ENCODE measurements at regions not wholly inside any gene's neighbourhood (a gene's known extent, or its start where the extent isn't known, plus 50 kb on each side); places are given as distances from the start of the nearest gene placed in this dataset.

GRCh38 chr11:104352036-104352435 is 188.1 kb upstream of the PDGFD start:
- Mint-ChIP-seq H3K27ac (no peak overlapping the region), H3K4me3 (no peak overlapping the region), H3K36me3 (ENCODE audit: low read depth) (no peaks in the 10 kb centered on the region), H3K9me3 (ENCODE audit: low read depth) (peaks cover 6% of the 10 kb centered on the region), H3K4me1 (no peaks in the 10 kb centered on the region), H3K27me3 (no peaks in the 10 kb centered on the region)
- ChIA-PET POLR2A (no interaction called here), CTCF (no interaction called here)
- no peak for DNase-seq
- intact Hi-C loops (cut with DNase I, micrococcal nuclease) = no loop called here
- ATAC-seq = no peak

- ATAC-seq (no peak), DNase-seq (no peak)
- intact Hi-C loops (cut with DNase I, micrococcal nuclease) = no loop called here
- H3K27ac Mint-ChIP-seq = no peak overlapping the region
- ChIA-PET CTCF (interaction anchor here (0.6 kb wide), 1 partner anchor 513 kb away, joined by 3 read pairs; no protein-coding TSS in a partner anchor), POLR2A (no interaction called here)
- H3K27me3 Mint-ChIP-seq = peaks cover 2% of the 10 kb centered on the region
- H3K4me1 Mint-ChIP-seq = no peaks in the 10 kb centered on the region
- H3K4me3 Mint-ChIP-seq = no peak overlapping the region
- H3K9me3 Mint-ChIP-seq (ENCODE audit: low read depth) = peaks cover 1% of the 10 kb centered on the region
- no peaks in the 10 kb centered on the region for H3K36me3 Mint-ChIP-seq (ENCODE audit: low read depth)
These were observed 179.6 kb upstream of the PDGFD start for GRCh38 chr11:104343578-104343977.

- peaks cover 2% of the 10 kb centered on the region for H3K27me3 Mint-ChIP-seq
- no peaks in the 10 kb centered on the region for H3K36me3 Mint-ChIP-seq (ENCODE audit: low read depth)
- intact Hi-C loops (cut with DNase I, micrococcal nuclease) = no loop called here
- no peak overlapping the region for H3K27ac Mint-ChIP-seq
- no peaks in the 10 kb centered on the region for H3K4me1 Mint-ChIP-seq
- CTCF ChIA-PET = no interaction called here
- POLR2A ChIA-PET = no interaction called here
- H3K4me3 Mint-ChIP-seq = no peak overlapping the region
- peaks cover 1% of the 10 kb centered on the region for H3K9me3 Mint-ChIP-seq (ENCODE audit: low read depth)
- DNase-seq (no peak), ATAC-seq (no peak)
These were observed 176.6 kb upstream of the PDGFD start for GRCh38 chr11:104340590-104340989.

DNA sequence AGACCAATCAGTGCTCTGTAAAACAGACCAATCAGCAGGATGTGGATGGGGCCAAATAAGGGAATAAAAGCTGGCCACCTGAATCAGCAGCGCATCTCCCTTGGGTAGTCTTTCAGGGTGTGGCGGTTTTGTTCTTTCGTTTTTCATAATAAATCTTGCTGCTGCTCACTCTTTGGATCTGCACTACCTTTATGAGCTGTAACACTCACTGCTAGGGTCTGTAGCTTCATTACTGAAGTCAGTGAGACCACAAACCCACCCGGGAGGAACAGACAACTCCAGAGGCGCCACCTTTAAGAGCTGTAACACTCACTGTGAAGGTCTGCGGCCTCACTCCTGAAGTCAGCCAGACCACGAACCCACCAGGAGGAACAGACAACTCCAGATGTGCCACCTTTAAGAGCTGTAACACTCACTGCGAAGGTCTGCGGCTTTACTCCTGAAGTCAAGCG is 175.5 kb upstream of the PDGFD start:
- Mint-ChIP-seq H3K4me3 (no peak overlapping the region), H3K4me1 (no peaks in the 10 kb centered on the region), H3K27ac (no peak overlapping the region), H3K36me3 (ENCODE audit: low read depth) (no peaks in the 10 kb centered on the region), H3K27me3 (no peaks in the 10 kb centered on the region), H3K9me3 (ENCODE audit: low read depth) (peaks cover 1% of the 10 kb centered on the region)
- intact Hi-C loops (cut with DNase I, micrococcal nuclease) = no loop called here
- no peak for DNase-seq
- ChIA-PET CTCF (no interaction called here), POLR2A (no interaction called here)
- ATAC-seq = no peak

- H3K36me3 Mint-ChIP-seq (ENCODE audit: low read depth) = no peaks in the 10 kb centered on the region
- intact Hi-C loops (cut with DNase I, micrococcal nuclease) = no loop called here
These were observed 174.2 kb upstream of the PDGFD start for GRCh38 chr11:104338186-104338585.

GRCh38 chr11:104337273-104337672 is 173.3 kb upstream of the PDGFD start:
- H3K4me1 Mint-ChIP-seq = no peaks in the 10 kb centered on the region
- no peaks in the 10 kb centered on the region for H3K36me3 Mint-ChIP-seq (ENCODE audit: low read depth)
- POLR2A ChIA-PET = no interaction called here
- CTCF ChIA-PET = interaction anchor here (0.6 kb wide), 1 partner anchor 113 kb away, joined by 3 read pairs; no protein-coding TSS in a partner anchor
- H3K27me3 Mint-ChIP-seq = peaks cover 3% of the 10 kb centered on the region
- no peak overlapping the region for H3K27ac Mint-ChIP-seq
- ATAC-seq (no peak), DNase-seq (no peak)
- no peak overlapping the region for H3K4me3 Mint-ChIP-seq
- H3K9me3 Mint-ChIP-seq (ENCODE audit: low read depth) = peaks cover 1% of the 10 kb centered on the region
- intact Hi-C loops (cut with DNase I, micrococcal nuclease) = no loop called here

More at GRCh38 chr11:104338186-104338585, 174.2 kb upstream of the PDGFD start:
- ChIA-PET POLR2A (no interaction called here), CTCF (interaction anchor here (0.6 kb wide), 1 partner anchor 114 kb away, joined by 3 read pairs; no protein-coding TSS in a partner anchor)
- Mint-ChIP-seq H3K4me1 (no peaks in the 10 kb centered on the region), H3K4me3 (no peak overlapping the region), H3K27ac (no peak overlapping the region), H3K27me3 (peaks cover 3% of the 10 kb centered on the region), H3K9me3 (ENCODE audit: low read depth) (peaks cover 1% of the 10 kb centered on the region)
- DNase-seq (no peak), ATAC-seq (no peak)

DNA sequence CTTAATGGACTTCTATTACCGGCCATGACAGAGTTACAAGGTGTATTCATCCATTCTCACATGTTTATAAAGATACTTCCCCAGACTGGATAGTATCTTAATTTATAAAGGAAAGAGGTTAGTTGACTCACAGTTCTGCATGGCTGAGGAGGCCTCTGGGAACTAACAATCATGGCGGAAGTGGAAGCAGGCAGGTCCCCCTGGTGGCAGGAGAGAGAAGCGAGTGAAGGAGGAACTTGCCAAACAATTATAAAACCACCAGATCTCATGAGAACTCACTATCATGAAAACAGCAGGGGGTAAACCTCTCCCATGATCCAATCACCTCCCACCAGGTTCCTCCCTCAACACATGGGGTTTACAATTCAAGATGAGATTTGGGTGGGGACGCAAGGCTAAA is 170.0 kb upstream of the PDGFD start:
- H3K27me3 Mint-ChIP-seq = peaks cover 3% of the 10 kb centered on the region
- intact Hi-C loops (cut with DNase I, micrococcal nuclease) = loop anchor here in 1 of 2 experiments (2.0 kb wide), 1 partner anchor 651 kb away; no protein-coding TSS in a partner anchor
- ChIA-PET CTCF (no interaction called here), POLR2A (no interaction called here)
- no peaks in the 10 kb centered on the region for H3K9me3 Mint-ChIP-seq (ENCODE audit: low read depth)
- no peak for ATAC-seq
- H3K4me1 Mint-ChIP-seq = no peaks in the 10 kb centered on the region
- H3K36me3 Mint-ChIP-seq (ENCODE audit: low read depth) = no peaks in the 10 kb centered on the region
- H3K4me3 Mint-ChIP-seq = no peak overlapping the region
- no peak overlapping the region for H3K27ac Mint-ChIP-seq
- DNase-seq = peak; percentile 33

DNA sequence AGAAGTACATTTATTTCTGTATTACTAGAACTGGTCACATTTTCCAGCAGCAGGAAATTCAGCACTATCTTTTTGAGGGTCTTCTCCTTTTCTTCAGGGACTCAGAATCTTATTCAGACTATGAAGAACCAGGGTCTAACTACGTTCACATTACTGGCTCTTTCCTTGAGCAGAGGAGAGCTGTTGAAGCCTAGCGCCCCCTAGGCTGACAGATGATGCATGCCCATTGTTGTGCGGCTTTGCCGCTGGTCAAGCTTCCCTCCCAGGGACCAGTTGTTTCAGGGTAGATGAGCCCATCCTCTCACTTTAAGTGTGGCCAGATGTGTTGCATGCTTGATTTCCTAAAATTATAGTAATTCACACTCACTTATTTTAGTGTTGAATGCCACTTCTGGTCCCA is 168.2 kb upstream of the PDGFD start:
- Mint-ChIP-seq H3K4me1 (no peaks in the 10 kb centered on the region), H3K9me3 (ENCODE audit: low read depth) (no peaks in the 10 kb centered on the region), H3K27me3 (peaks cover 3% of the 10 kb centered on the region), H3K27ac (no peak overlapping the region), H3K36me3 (ENCODE audit: low read depth) (no peaks in the 10 kb centered on the region), H3K4me3 (no peak overlapping the region)
- ATAC-seq (no peak), DNase-seq (peak; percentile 19)
- intact Hi-C loops (cut with DNase I, micrococcal nuclease) = no loop called here
- POLR2A ChIA-PET = no interaction called here
- CTCF ChIA-PET = interaction anchor here (0.9 to 1.9 kb wide), 2 partner anchors 9 to 13 kb away, joined by 3 to 5 read pairs; no protein-coding TSS in a partner anchor

- no peaks in the 10 kb centered on the region for H3K36me3 Mint-ChIP-seq (ENCODE audit: low read depth)
- POLR2A ChIA-PET = no interaction called here
These were observed 165.2 kb upstream of the PDGFD start for GRCh38 chr11:104329078-104329665.

DNA sequence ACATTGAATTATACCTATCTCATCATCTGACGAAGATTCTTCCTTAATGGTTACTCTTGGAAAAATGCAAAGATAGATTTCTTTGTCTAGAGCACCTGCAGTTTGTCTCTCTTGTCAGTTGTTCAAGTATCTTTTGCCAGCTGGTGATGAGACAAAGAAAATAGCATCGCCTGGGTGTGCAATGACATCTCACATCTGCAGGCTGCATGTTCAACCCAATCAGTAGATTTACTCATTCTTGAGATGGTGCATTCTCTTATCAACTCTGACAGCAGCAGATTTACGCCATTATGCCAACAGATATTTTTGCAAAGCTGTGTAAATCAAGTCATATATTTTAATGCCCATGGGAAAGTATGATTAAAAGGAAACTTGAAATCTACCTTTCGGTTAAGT is 164.6 kb upstream of the PDGFD start:
- Mint-ChIP-seq H3K27ac (no peak overlapping the region), H3K4me1 (no peaks in the 10 kb centered on the region), H3K9me3 (ENCODE audit: low read depth) (peaks cover 2% of the 10 kb centered on the region), H3K36me3 (ENCODE audit: low read depth) (no peaks in the 10 kb centered on the region), H3K4me3 (no peak overlapping the region), H3K27me3 (no peaks in the 10 kb centered on the region)
- ChIA-PET CTCF (no interaction called here), POLR2A (no interaction called here)
- DNase-seq (no peak), ATAC-seq (no peak)
- intact Hi-C loops (cut with DNase I, micrococcal nuclease) = no loop called here

More at GRCh38 chr11:104329078-104329665, 165.2 kb upstream of the PDGFD start:
- CTCF ChIA-PET = no interaction called here
- peaks cover 1% of the 10 kb centered on the region for H3K27me3 Mint-ChIP-seq
- peaks cover 2% of the 10 kb centered on the region for H3K9me3 Mint-ChIP-seq (ENCODE audit: low read depth)
- intact Hi-C loops (cut with DNase I, micrococcal nuclease) = no loop called here
- H3K27ac Mint-ChIP-seq = no peak overlapping the region
- H3K4me3 Mint-ChIP-seq = no peak overlapping the region
- DNase-seq (no peak), ATAC-seq (no peak)
- H3K4me1 Mint-ChIP-seq = no peaks in the 10 kb centered on the region

DNA sequence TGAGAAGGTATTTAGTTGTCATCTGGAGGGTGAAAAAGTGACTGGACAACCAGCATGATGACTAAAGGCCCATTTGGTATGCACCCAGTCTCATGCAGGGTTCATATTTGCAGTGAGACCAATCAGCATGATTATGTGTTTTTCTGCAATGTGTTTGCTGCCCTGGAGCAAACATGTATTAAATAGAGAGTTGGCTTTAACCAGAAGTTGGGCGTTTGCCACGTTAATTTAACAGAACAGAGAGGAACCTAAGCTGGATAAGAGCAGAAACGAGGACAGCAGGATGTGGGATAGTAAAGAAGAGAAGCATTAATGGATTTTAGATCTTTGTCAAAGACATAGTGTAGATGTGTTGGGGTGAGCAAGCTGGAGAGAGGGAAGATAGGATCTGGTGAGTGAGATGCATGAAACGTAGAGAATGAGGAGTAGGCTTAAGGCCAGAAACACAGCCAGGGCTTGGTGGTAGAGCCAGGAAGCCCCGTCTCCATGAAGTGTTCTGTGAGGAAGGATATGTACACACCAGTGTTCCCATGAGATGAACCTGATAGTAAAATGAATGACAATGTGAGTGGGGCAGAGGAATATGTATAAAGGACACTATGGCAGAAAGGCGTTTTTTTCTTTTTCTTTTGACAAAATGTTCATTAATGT is 164.0 kb upstream of the PDGFD start:
- intact Hi-C loops (cut with DNase I, micrococcal nuclease) = no loop called here
- Mint-ChIP-seq H3K4me1 (no peaks in the 10 kb centered on the region), H3K36me3 (ENCODE audit: low read depth) (no peaks in the 10 kb centered on the region), H3K27ac (no peak overlapping the region), H3K4me3 (no peak overlapping the region), H3K27me3 (no peaks in the 10 kb centered on the region), H3K9me3 (ENCODE audit: low read depth) (peaks cover 2% of the 10 kb centered on the region)
- no peak for DNase-seq
- no peak for ATAC-seq
- CTCF ChIA-PET = no interaction called here
- POLR2A ChIA-PET = no interaction called here

DNA sequence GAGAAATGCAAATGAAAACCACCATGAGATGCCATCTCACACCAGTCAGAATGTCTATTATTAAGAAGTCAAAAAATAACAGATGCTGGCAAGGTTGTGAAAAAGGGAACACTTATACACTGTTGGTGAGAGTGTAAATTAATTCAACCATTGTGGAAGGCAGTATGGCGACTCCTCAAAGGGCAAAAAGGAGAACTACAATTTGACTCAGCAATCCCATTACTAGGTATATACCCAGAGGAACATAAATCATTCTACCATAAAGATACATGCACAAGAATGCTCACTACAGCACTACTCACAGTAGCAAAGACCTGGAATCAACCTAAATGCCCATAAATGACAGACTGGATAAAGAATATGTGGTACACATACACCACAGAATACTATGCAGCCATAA is 161.1 kb upstream of the PDGFD start:
- Mint-ChIP-seq H3K27ac (no peak overlapping the region), H3K36me3 (ENCODE audit: low read depth) (no peaks in the 10 kb centered on the region), H3K27me3 (no peaks in the 10 kb centered on the region), H3K4me1 (no peaks in the 10 kb centered on the region), H3K9me3 (ENCODE audit: low read depth) (peaks cover 2% of the 10 kb centered on the region), H3K4me3 (no peak overlapping the region)
- no peak for DNase-seq
- POLR2A ChIA-PET = no interaction called here
- intact Hi-C loops (cut with DNase I, micrococcal nuclease) = no loop called here
- CTCF ChIA-PET = no interaction called here
- no peak for ATAC-seq

All from activated CD4-positive, alpha-beta T cell treated with anti-CD3 and anti-CD28 coated beads for 36 hours (primary cell).